ENCODE measurements at regions not wholly inside any gene's neighbourhood (a gene's known extent, or its start where the extent isn't known, plus 50 kb on each side); places are given as distances from the start of the nearest gene placed in this dataset.
"Not testable (repeated sequence)": the region's sequence is repeated elsewhere in the genome, so short reads cannot be mapped to it uniquely, and the experiment has no call there.

- DNase-seq (ENCODE audit: low spot score) = no peak
These were observed 186.6 kb upstream of the OTX2 start for GRCh38 chr14:56996721-56997399.

GRCh38 chr14:56995010-56995409 is 184.7 kb upstream of the OTX2 start:
- no peak for DNase-seq (ENCODE audit: low spot score)

GRCh38 chr14:56992332-56992820 is 182.1 kb upstream of the OTX2 start:
- no peak for DNase-seq (ENCODE audit: low spot score)

DNA sequence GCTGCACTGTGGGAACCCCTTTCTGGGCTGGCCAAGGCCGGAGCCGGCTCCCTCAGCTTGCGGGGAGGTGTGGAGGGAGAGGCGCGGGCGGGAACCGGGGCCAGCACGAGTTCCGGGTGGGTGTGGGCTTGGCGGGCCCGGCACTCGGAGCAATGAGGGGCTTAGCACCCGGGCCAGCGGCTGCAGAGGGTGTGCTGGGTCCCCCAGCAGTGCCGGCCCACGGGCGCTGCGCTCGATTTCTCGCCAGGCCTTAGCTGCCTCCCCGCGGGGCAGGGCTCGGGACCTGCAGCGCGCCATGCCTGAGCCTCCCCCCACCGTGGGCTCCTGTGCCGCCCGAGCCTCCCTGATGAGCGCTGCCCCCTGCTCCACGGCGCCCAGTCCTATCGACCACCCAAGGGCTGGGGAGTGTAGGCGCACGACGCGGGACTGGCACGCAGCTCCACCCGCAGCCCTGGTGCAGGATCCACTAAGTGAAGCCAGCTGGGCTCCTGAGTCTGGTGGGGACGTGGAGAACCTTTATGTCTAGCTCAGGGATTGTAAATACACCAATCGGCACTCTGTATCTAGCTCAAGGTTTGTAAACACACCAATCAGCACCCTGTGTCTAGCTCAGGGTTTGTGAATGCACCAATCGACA is 180.8 kb upstream of the OTX2 start:
- DNase-seq (ENCODE audit: low spot score) = not testable (repeated sequence)

DNA sequence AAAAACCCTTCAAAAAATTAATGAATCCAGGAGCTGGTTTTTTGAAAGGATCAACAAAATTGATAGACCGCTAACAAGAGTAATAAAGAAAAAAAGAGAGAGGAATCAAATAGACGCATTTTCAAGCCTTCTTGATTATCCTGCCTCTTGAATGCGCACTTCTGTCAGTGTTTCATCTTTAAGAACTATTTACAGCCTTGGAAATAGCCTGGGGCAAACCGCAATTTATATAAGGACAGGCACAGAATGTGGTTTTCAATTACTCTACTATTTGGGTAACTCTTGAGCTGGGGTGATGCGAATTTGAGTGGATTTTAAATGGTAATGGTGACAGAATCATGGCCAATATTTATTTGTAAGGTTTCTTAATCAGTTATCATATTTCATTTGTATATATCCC is 179.1 kb upstream of the OTX2 start:
- no peak for DNase-seq (ENCODE audit: low spot score)

DNA sequence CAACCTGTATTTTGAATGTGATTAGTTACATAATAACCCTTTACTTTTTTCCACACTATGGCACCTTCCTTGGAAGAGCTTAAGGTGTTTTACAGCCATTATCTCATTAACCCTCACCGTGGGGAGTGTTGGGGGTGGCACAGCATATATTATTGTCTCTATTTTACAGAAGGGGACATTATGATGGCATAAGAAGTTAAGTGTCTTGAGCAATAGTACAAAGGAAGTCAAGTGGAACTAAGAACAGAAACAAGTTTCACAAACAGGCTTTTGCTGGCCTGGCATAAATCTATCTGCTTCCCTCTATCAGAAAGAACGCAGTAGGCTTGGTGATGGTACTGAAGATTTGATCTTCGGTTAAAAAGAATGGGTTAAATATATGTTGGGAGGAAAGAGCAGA is 169.7 kb upstream of the OTX2 start:
- no peak for DNase-seq (ENCODE audit: low spot score)

- DNase-seq (ENCODE audit: low spot score) = no peak
These were observed 165.9 kb upstream of the OTX2 start for GRCh38 chr14:56976211-56976610.

DNA sequence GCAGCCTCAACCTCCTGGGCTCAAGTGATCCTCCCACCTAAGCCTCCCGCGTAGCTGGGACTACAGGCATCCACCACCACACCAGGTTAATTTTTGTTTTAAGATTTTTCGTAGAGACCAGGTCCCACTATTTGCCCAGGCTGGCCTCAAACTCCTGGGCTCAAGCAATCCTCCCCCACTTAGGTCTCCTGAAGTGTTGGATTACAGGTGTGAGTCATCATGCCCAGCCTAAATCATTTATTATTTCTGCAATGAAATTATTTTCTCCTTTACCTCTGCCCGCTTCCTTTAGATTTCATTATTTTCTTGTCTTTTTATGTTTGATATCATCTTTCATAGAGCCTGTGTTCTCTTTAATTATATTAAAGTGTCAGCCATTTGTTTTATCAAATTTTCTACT is 165.2 kb upstream of the OTX2 start:
- no peak for DNase-seq (ENCODE audit: low spot score)

DNA sequence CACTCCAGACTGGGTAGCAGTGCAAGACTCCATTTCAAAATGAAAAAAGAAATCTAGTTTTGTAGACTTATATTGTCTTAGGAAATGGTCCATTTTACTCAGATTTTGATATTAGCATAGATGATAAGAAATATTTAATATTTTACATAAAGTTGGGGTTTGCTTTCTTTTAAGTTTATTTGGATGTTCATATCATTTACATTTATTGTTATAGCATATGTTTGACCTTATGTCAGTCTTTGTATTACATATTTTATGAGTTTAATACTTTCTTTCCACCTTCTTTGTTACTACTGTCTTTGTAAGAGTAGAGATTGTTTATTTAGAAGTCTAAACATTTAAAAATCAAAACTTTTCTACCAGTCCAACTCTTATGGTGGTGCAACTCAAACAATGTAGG is 162.7 kb upstream of the OTX2 start:
- no peak for DNase-seq (ENCODE audit: low spot score)

DNA sequence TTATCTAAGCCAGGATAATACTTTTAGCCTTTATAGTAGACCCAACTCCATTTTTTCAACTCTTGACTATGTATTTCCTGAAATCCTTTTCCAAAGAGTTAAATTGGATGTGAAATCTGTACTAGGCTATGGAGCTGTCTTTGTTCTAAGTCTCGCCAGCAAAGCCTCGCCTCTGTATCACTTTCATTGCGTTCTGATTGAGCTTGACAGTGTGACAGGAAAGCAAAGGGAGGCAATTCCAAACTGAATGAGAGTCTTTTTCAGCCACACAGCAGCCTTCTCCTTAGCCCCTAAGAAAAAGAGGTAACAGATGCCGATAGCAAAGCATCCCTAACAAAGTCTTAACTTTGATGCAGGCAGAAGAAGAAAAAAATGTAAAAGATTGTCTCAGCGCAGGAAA is 154.6 kb upstream of the OTX2 start:
- DNase-seq (ENCODE audit: low spot score) = no peak

GRCh38 chr14:56963381-56963780 is 153.1 kb upstream of the OTX2 start:
- no peak for DNase-seq (ENCODE audit: low spot score)

- no peak for DNase-seq (ENCODE audit: low spot score)
These were observed 152.3 kb upstream of the OTX2 start for GRCh38 chr14:56962444-56963080.

GRCh38 chr14:56959869-56960268 is 149.6 kb upstream of the OTX2 start:
- no peak for DNase-seq (ENCODE audit: low spot score)

- no peak for DNase-seq (ENCODE audit: low spot score)
These were observed 148.8 kb upstream of the OTX2 start for GRCh38 chr14:56959121-56959520.

GRCh38 chr14:56956182-56956581 is 145.9 kb upstream of the OTX2 start:
- no peak for DNase-seq (ENCODE audit: low spot score)

GRCh38 chr14:56955745-56956144 is 145.5 kb upstream of the OTX2 start:
- no peak for DNase-seq (ENCODE audit: low spot score)

DNA sequence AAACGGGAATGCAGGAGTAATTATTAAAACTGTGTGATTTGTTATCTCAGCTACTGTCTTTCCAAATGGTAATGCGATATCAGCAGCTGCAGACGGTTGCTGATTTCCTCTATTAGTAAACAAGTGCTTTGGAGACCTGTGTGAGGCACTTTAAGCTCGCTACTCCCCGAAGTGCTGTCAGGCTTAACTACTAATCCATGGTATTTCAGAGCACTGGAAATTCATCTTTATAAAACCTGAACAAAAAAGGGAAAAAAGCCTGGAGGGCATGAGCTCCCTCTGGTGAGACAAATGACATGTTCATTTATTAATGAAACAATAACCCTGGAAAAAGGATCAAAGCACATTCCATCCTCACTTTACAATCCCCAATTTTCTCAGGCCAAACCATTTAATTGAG is 143.6 kb upstream of the OTX2 start:
- no peak for DNase-seq (ENCODE audit: low spot score)

DNA sequence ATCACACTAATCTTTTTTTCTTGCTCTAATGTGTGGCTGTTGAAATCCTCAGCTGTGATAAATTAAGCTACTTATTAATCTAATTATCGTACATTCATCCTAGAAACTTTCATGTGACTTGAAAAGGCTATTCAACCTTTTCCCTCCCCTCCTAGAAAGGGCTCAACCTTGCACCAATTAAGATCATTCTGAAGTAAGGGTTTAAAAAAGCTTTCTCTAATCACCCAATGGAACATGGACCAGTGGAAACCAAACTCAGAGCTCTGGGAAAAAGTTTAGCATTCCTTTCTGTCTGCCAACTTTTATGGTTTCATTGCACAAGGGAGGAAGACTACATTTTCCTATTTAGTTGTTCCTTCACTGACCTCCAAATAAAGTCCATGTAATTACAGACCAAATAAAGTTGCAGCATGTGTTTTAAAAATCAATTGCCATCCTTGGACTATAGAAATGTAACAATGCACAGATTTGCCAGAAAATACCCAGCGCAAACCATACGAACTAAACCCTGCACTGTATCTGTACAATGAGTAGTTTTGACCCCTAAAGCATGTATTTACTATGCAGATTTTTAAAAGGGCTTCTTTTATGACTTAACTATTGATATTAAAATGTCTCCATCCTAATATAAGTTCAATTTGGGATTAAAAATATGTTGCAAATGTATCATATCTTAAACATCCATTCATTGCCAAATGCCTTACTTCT is 142.6 kb upstream of the OTX2 start:
- no peak for DNase-seq (ENCODE audit: low spot score)

GRCh38 chr14:56949828-56950227 is 139.5 kb upstream of the OTX2 start:
- DNase-seq (ENCODE audit: low spot score) = no peak

GRCh38 chr14:56945291-56945690 is 135.0 kb upstream of the OTX2 start:
- no peak for DNase-seq (ENCODE audit: low spot score)

GRCh38 chr14:56944397-56944796 is 134.1 kb upstream of the OTX2 start:
- DNase-seq (ENCODE audit: low spot score) = no peak

- no peak for DNase-seq (ENCODE audit: low spot score)
These were observed 123.2 kb upstream of the OTX2 start for GRCh38 chr14:56933446-56933845.

Measured in globus pallidus (tissue), 1 donor.